ENCODE measurements at regions not wholly inside any gene's neighbourhood (a gene's known extent, or its start where the extent isn't known, plus 50 kb on each side); places are given as distances from the start of the nearest gene placed in this dataset.

DNA sequence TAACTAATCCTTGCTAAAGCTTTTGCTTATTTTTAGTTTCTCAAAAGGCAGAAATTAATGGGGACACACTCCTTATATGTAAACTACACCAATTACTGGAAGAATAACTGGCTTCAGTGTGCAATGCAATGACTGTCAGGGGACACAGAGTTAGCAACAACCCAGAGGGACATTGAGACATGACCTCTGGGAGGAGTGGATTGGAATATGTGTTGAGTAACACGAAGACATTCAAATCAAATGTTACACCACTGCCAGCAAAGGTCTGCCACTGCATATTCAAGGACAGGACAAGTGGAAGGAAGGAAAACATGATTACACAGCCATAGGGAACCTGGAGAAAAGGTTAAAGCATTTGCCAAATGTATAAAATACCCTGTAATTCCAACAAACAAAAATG lies 240.1 kb upstream of the FSTL5 start:
- DNase-seq (ENCODE audit: low spot score, unreplicated experiment), result no peak
- Mint-ChIP-seq H3K4me3 (ENCODE audit: low read depth) (no peak overlapping the region), H3K9me3 (ENCODE audit: low read depth) (no peaks in the 10 kb centered on the region), H3K4me1 (ENCODE audit: low read depth) (peaks cover 11% of the 10 kb centered on the region), H3K27ac (peak overlapping the region; percentile 7), H3K27me3 (no peaks in the 10 kb centered on the region), H3K36me3 (ENCODE audit: insufficient read depth) (no peaks in the 10 kb centered on the region)
- TF ChIP-seq, protein P1, sequence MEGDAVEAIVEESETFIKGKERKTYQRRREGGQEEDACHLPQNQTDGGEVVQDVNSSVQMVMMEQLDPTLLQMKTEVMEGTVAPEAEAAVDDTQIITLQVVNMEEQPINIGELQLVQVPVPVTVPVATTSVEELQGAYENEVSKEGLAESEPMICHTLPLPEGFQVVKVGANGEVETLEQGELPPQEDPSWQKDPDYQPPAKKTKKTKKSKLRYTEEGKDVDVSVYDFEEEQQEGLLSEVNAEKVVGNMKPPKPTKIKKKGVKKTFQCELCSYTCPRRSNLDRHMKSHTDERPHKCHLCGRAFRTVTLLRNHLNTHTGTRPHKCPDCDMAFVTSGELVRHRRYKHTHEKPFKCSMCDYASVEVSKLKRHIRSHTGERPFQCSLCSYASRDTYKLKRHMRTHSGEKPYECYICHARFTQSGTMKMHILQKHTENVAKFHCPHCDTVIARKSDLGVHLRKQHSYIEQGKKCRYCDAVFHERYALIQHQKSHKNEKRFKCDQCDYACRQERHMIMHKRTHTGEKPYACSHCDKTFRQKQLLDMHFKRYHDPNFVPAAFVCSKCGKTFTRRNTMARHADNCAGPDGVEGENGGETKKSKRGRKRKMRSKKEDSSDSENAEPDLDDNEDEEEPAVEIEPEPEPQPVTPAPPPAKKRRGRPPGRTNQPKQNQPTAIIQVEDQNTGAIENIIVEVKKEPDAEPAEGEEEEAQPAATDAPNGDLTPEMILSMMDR (IDR thresholded peaks at IDR 0.05; ENCODE audit: unreplicated experiment), result no peak

DNA sequence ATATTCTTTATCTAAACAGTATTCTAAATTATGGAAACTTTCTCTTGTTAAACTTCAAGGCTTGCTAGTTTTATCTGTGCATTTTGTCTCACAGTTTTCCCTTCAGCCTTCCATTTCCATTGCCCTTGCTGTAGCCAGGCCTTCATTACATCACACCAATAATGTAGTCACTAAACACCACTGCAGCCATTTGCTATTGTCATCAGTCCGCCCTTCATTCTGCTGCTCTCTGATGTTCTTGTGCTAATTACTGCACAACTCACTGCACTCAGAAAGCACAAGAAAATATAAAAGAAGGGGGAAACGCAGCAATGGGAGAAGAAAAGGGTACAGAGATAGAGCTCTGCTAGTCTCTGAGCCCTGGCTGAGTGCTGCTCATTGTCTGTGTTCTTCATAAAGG lies 239.6 kb upstream of the FSTL5 start:
- Mint-ChIP-seq H3K36me3 (ENCODE audit: insufficient read depth) (no peaks in the 10 kb centered on the region), H3K27ac (no peak overlapping the region), H3K4me3 (ENCODE audit: low read depth) (no peak overlapping the region), H3K9me3 (ENCODE audit: low read depth) (no peaks in the 10 kb centered on the region), H3K4me1 (ENCODE audit: low read depth) (peaks cover 11% of the 10 kb centered on the region), H3K27me3 (no peaks in the 10 kb centered on the region)
- no peak for DNase-seq (ENCODE audit: low spot score, unreplicated experiment)
- TF ChIP-seq, protein P1 (IDR thresholded peaks at IDR 0.05; ENCODE audit: unreplicated experiment), result no peak

DNA sequence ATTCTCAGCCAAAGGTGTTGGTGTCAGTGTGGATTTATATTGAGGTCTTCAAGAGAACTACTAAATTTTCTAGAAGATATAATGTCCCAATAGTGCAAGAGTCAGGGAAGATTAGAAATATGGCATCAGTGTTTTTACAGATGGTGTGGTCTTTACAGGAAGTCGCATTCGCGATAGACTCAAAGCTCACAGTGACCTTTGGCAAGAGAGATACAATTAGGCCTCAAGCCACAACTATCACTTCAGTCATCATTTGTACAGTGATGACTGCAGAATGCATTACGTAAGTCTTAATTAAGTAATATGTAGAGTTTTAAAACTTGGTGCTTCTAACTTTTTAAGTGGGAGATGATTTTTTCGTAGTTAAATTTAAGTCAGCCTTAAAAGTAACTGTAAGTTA lies 237.2 kb upstream of the FSTL5 start:
- H3K36me3 Mint-ChIP-seq (ENCODE audit: insufficient read depth), result no peaks in the 10 kb centered on the region
- no peaks in the 10 kb centered on the region for H3K27me3 Mint-ChIP-seq
- H3K9me3 Mint-ChIP-seq (ENCODE audit: low read depth), result peaks cover 9% of the 10 kb centered on the region
- H3K4me3 Mint-ChIP-seq (ENCODE audit: low read depth), result no peak overlapping the region
- TF ChIP-seq, protein P1 (IDR thresholded peaks at IDR 0.05; ENCODE audit: unreplicated experiment), result no peak
- no peaks in the 10 kb centered on the region for H3K4me1 Mint-ChIP-seq (ENCODE audit: low read depth)
- no peak for DNase-seq (ENCODE audit: low spot score, unreplicated experiment)
- no peak overlapping the region for H3K27ac Mint-ChIP-seq

DNA sequence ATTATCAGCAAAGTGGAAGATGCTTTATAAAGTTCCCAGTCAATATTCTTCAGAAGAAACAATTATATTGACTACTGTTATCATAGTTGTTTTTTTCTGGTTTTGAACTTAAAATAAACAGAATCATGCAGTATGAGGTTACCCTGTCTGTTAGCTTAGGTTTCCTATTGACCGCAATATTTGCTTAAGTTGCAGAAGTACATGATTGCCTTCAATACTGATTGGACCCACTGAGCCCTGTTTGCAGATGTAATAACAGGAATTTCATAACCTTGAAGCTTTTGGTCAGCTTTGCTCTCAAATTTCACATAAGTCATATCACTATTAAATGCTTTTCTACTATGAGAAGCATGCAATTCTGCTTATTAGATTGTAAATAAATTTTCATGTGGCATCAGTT lies 229.1 kb upstream of the FSTL5 start:
- no peak for DNase-seq (ENCODE audit: low spot score, unreplicated experiment)
- Mint-ChIP-seq H3K4me3 (ENCODE audit: low read depth) (no peak overlapping the region), H3K27ac (no peak overlapping the region), H3K36me3 (ENCODE audit: insufficient read depth) (no peaks in the 10 kb centered on the region), H3K27me3 (no peaks in the 10 kb centered on the region), H3K9me3 (ENCODE audit: low read depth) (peaks cover 6% of the 10 kb centered on the region), H3K4me1 (ENCODE audit: low read depth) (peaks cover 1% of the 10 kb centered on the region)
- TF ChIP-seq, protein P1 (IDR thresholded peaks at IDR 0.05; ENCODE audit: unreplicated experiment), result no peak

DNA sequence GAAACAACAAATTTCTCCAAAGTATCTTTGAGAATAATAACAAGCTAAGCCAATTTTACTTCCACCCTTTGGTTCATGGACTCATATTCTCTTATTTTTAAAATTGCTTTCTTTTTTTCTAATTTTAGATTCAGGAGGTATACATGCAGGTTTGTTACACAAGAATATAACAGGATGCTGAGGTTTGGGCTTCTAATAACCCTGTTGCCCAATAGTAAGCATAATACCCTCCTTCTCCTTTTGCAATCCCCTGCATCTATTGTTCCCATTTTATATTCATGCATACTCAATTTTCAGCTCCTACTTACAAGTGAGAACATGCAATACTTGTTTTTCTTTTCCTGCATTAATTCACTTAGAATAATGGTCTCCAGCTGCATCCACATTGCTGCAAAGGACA lies 202.3 kb upstream of the FSTL5 start:
- TF ChIP-seq, protein P1 (IDR thresholded peaks at IDR 0.05; ENCODE audit: unreplicated experiment), result no peak
- Mint-ChIP-seq H3K27ac (no peak overlapping the region), H3K27me3 (no peaks in the 10 kb centered on the region), H3K9me3 (ENCODE audit: low read depth) (no peaks in the 10 kb centered on the region), H3K36me3 (ENCODE audit: insufficient read depth) (no peaks in the 10 kb centered on the region), H3K4me1 (ENCODE audit: low read depth) (no peaks in the 10 kb centered on the region), H3K4me3 (ENCODE audit: low read depth) (no peak overlapping the region)
- DNase-seq (ENCODE audit: low spot score, unreplicated experiment), result no peak

Measured in progenitor cell of endocrine pancreas (in vitro differentiated cells).